Gastroesophageal sphincter (tissue), 3 donors: ENCODE measurements at regions not wholly inside any gene's neighbourhood (a gene's known extent, or its start where the extent isn't known, plus 50 kb on each side); places are given as distances from the start of the nearest gene placed in this dataset.

Experiments
- POLR2AphosphoS5 ChIP-seq: sonication (generic); formaldehyde crosslinking; IDR thresholded peaks from one replicate; pipeline ENCODE4 v1.6.1; 2017; ENCODE audit warnings: antibody characterized with exemption
- TF ChIP-seq, protein P1 (sequence below), 4 experiments: fragments of 200-600 bp in 2 of 4; fragments of 450-650 bp in 2 of 4; sonication (generic) in 1 of 4; IDR thresholded peaks; one replicate each; pipeline ENCODE4 v1.5.1; 2017 to 2019; ENCODE audit warnings: antibody characterized with exemption in 4 of 4, mild to moderate bottlenecking in 2 of 4, moderate library complexity in 2 of 4

DNA sequence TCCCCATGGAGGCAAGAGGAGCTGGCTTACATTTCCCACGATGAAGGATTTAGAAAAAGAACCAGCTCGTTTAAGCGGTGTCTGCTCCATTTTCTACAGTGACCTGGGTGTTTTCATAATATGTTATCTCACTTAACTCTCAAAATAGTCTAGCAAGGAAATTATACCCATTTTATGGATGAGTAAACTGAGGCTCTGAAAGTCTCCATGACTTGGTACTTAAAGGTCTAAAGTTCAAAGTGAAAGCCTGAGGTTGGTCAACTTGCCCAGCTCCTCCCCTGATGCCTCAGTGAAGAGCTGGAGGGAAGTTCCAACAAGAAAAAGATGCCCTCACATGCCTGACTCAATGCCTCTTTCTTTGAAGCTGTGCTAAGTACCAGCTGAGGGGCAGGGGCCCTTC, 232.0 kb downstream of the CBLN1 start:
- TF ChIP-seq, protein P1, sequence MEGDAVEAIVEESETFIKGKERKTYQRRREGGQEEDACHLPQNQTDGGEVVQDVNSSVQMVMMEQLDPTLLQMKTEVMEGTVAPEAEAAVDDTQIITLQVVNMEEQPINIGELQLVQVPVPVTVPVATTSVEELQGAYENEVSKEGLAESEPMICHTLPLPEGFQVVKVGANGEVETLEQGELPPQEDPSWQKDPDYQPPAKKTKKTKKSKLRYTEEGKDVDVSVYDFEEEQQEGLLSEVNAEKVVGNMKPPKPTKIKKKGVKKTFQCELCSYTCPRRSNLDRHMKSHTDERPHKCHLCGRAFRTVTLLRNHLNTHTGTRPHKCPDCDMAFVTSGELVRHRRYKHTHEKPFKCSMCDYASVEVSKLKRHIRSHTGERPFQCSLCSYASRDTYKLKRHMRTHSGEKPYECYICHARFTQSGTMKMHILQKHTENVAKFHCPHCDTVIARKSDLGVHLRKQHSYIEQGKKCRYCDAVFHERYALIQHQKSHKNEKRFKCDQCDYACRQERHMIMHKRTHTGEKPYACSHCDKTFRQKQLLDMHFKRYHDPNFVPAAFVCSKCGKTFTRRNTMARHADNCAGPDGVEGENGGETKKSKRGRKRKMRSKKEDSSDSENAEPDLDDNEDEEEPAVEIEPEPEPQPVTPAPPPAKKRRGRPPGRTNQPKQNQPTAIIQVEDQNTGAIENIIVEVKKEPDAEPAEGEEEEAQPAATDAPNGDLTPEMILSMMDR (IDR thresholded peaks at IDR 0.05), result no peak
- no peak for TF ChIP-seq POLR2AphosphoS5
